ENCODE measurements at regions not wholly inside any gene's neighbourhood (a gene's known extent, or its start where the extent isn't known, plus 50 kb on each side); places are given as distances from the start of the nearest gene placed in this dataset.

- no peak for DNase-seq (ENCODE audit: low read depth)
- no peak for TF ChIP-seq CTCF (IDR thresholded peaks at IDR 0.05; ENCODE audit: insufficient read depth, low read depth, low read length)
- H3K4me3 ChIP-seq (ENCODE audit: low read depth, low read length) = no peak overlapping the region
These were observed 453.0 kb upstream of the DPH6 start for GRCh38 chr15:35998663-35999602.

GRCh38 chr15:36004891-36005490 is 459.0 kb upstream of the DPH6 start:
- no peak for DNase-seq (ENCODE audit: low read depth)
- no peak for TF ChIP-seq CTCF (IDR thresholded peaks at IDR 0.05; ENCODE audit: insufficient read depth, low read depth, low read length)
- no peak overlapping the region for H3K4me3 ChIP-seq (ENCODE audit: low read depth, low read length)

- H3K4me3 ChIP-seq (ENCODE audit: low read depth, low read length) = no peak overlapping the region
- no peak for TF ChIP-seq CTCF (IDR thresholded peaks at IDR 0.05; ENCODE audit: insufficient read depth, low read depth, low read length)
- no peak for DNase-seq (ENCODE audit: low read depth)
These were observed 459.6 kb upstream of the DPH6 start for GRCh38 chr15:36005542-36005941.

- TF ChIP-seq CTCF (IDR thresholded peaks at IDR 0.05; ENCODE audit: insufficient read depth, low read depth, low read length) = no peak
- H3K4me3 ChIP-seq (ENCODE audit: low read depth, low read length) = no peak overlapping the region
These were observed 461.7 kb upstream of the DPH6 start for GRCh38 chr15:36007699-36008098.

GRCh38 chr15:36008719-36009118 is 462.8 kb upstream of the DPH6 start:
- H3K4me3 ChIP-seq (ENCODE audit: low read depth, low read length) = no peak overlapping the region
- TF ChIP-seq CTCF (IDR thresholded peaks at IDR 0.05; ENCODE audit: insufficient read depth, low read depth, low read length) = no peak
- DNase-seq (ENCODE audit: low read depth) = no peak

More at GRCh38 chr15:36007699-36008098, 461.7 kb upstream of the DPH6 start:
- no peak for DNase-seq (ENCODE audit: low read depth)

GRCh38 chr15:36024031-36024688 is 478.2 kb upstream of the DPH6 start:
- peak; percentile 37 for DNase-seq (ENCODE audit: low read depth)

More at GRCh38 chr15:36024031-36024688, 478.2 kb upstream of the DPH6 start:
- no peak for TF ChIP-seq CTCF (IDR thresholded peaks at IDR 0.05; ENCODE audit: insufficient read depth, low read depth, low read length)
- no peak overlapping the region for H3K4me3 ChIP-seq (ENCODE audit: low read depth, low read length)

All from fibroblast of villous mesenchyme (primary cell).